22Rv1 (cell line): ENCODE measurements at regions not wholly inside any gene's neighbourhood (a gene's known extent, or its start where the extent isn't known, plus 50 kb on each side); places are given as distances from the start of the nearest gene placed in this dataset.
A peak's percentile ranks its signal among the peaks of the same experiment; 100 is the strongest.

Experiments used
- H3K27ac ChIP-seq: fragments of 450-650 bp; 2 replicates; pipeline ENCODE4 v1.5.1; 2017
- ZFX ChIP-seq: fragments of 450-650 bp; IDR thresholded peaks from 2 replicates; pipeline ENCODE4 v1.6.1; 2017; ENCODE audit warnings: antibody characterized with exemption, borderline replicate concordance
- TF ChIP-seq, protein P1 (sequence below): fragments of 450-650 bp; IDR thresholded peaks from 2 replicates; pipeline ENCODE4 v1.5.1; 2017; ENCODE audit warnings: mild to moderate bottlenecking

DNA sequence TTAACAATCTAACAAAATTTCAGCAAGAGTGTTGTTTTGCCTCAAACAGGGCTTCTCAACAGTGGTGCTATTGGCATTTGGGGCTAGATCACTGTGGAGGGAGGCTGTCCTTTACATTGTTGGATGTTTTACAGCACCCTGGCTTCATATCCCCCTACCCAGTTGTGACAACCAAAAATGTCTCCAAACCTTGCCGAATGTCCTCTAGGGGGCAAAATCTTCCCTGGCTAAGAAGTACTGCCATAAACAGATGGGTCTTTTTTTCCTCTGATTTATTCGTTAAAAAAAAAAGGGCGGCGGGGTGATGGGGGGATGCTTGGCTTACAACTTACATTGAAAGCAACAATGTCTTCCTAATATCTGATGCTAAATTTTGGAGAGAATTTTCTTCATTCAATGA lies 207.6 kb upstream of the CCDC150 start:
- TF ChIP-seq, protein P1, sequence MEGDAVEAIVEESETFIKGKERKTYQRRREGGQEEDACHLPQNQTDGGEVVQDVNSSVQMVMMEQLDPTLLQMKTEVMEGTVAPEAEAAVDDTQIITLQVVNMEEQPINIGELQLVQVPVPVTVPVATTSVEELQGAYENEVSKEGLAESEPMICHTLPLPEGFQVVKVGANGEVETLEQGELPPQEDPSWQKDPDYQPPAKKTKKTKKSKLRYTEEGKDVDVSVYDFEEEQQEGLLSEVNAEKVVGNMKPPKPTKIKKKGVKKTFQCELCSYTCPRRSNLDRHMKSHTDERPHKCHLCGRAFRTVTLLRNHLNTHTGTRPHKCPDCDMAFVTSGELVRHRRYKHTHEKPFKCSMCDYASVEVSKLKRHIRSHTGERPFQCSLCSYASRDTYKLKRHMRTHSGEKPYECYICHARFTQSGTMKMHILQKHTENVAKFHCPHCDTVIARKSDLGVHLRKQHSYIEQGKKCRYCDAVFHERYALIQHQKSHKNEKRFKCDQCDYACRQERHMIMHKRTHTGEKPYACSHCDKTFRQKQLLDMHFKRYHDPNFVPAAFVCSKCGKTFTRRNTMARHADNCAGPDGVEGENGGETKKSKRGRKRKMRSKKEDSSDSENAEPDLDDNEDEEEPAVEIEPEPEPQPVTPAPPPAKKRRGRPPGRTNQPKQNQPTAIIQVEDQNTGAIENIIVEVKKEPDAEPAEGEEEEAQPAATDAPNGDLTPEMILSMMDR, result peak; percentile 61
- no peak for TF ChIP-seq ZFX
- H3K27ac ChIP-seq, result no peak overlapping the region

DNA sequence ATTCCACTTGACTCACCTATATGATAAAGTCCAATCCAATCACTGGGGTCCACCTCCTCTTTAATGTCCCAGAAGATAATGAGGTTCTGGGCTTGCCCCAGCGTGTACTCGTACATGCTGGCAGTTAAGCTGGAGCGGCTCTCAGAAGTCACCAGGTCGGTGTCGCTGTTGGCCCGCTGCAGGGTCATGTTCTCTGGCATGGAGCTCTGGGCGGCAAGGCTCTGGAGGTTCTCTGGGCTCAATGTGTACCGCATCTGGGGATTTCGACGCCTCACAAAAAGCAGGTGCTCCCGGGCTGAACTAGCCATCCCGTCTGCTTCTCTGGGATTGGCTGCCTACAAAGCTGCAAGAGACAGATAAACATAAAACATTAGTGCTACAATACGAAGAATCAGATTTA lies 206.4 kb upstream of the CCDC150 start:
- TF ChIP-seq ZFX, result no peak
- TF ChIP-seq, protein P1, result no peak
- no peak overlapping the region for H3K27ac ChIP-seq

DNA sequence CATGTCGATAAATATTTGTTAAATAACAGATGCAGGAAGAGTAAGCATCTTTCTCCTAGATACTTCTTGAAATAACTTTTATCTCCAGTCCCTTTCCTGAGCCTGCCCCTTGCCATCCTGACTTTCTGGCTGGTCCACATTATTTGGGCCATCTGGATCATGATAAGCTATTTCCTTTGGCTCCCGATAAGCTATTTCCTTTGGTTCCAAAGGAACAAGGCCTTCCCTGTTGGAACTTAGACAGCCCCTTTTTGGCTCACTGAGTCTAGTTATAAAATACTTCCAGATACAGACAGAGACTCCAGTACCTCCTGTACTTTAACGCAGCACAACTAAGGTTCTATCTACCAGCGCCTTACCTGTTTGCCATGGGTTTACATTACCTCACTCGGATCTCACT lies 205.3 kb upstream of the CCDC150 start:
- H3K27ac ChIP-seq, result no peak overlapping the region
- TF ChIP-seq, protein P1, result no peak
- no peak for TF ChIP-seq ZFX

DNA sequence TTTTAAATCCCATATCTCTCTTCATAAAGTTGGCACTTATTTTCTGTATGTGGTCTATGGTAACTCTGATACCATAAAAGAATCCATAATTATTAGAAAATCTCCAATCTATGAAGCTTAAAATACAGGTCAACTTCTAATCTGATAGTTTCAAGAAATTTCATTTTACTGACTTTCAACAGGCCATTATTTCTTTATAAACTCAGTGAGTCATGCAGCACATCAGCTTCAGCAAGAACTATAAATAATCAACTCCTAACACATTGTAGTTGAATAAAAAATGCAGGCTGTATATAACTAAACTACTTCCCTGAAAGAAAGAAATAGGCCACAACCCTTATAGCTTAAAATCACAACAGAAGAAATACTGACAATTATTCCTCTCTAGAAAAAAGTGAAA lies 204.3 kb upstream of the CCDC150 start:
- TF ChIP-seq, protein P1, result no peak
- no peak for TF ChIP-seq ZFX
- no peak overlapping the region for H3K27ac ChIP-seq

DNA sequence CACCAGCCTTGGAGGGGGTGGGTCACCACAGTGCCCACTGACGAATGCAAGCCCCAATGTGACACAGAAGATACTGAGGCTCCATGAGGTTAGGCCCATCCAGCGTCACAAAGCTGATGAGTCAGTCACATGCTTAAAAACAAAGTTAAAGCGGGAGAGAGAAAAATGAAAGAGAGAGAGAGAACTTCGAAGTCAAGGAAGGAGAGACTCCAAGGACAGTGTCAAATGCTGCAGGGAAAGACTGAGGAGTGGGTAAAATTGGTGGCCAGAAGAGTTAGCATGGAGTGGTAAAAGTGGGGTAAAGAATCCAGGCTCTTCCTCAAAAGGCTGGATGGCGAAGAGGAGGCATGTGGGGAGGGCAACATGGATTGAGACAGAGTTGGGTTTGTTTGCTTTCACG lies 201.9 kb upstream of the CCDC150 start:
- TF ChIP-seq, protein P1, result no peak
- TF ChIP-seq ZFX, result no peak

DNA sequence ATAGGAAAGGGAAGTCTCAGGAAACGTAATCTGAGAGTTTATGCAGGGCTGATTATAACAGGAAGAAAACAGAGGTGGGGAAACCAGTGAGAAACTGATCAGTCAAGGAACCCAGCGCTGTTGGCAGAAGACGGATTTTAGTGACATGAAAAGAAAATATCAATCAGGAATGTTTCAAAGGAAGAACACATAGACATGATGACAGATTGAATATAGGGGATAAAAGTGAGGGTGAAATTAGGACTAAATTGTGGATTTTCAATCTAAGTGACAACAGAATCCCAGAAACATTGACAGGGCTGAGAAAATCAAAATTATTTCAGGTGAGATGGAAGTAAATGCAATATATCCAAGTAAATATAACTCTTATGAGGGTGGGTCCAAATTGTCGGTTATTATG lies 199.8 kb upstream of the CCDC150 start:
- TF ChIP-seq, protein P1, result no peak
- no peak for TF ChIP-seq ZFX
- H3K27ac ChIP-seq, result no peak overlapping the region

More for the DNA sequence above, 201.9 kb upstream of the CCDC150 start:
- no peak overlapping the region for H3K27ac ChIP-seq

DNA sequence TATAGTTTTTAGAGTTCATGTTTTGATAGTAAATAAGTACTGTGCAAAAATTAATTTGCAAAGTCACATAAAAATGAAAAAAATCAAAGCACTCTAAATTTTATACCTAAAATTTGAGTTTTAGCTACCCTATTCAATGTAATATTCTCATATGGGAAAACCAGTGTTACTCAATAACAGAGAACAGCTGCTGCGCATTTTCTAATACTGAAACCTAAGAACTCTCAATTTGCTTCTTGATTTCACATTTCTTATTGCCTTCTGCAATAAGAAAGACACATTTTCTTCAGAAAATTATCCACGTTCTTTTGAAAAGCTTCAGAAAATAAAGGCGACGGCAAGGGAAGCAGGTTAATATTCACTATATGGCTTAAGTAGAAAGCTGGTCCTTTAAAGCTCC lies 199.1 kb upstream of the CCDC150 start:
- TF ChIP-seq, protein P1, result no peak
- TF ChIP-seq ZFX, result no peak
- no peak overlapping the region for H3K27ac ChIP-seq
